Vagina (tissue), 2 donors: ENCODE measurements at regions not wholly inside any gene's neighbourhood (a gene's known extent, or its start where the extent isn't known, plus 50 kb on each side); places are given as distances from the start of the nearest gene placed in this dataset.

ENCODE experiments used
- POLR2A ChIP-seq, 2 donors: fragments of 450-650 bp; IDR thresholded peaks; one replicate each; pipeline ENCODE4 v1.6.1; 2017; ENCODE audit warnings: antibody characterized with exemption in 2 of 2, mild to moderate bottlenecking in 2 of 2, moderate library complexity in 2 of 2
- POLR2AphosphoS5 ChIP-seq, 2 donors: sonication (generic); formaldehyde crosslinking; IDR thresholded peaks; one replicate each; pipeline ENCODE4 v1.9.0; 2017; ENCODE audit warnings: antibody characterized with exemption in 2 of 2, mild to moderate bottlenecking in 2 of 2, low read depth in 1 of 2; ENCODE audit not compliant: insufficient read depth in 1 of 2
- TF ChIP-seq, protein P1 (sequence below), 3 experiments: fragments of 450-650 bp in 2 of 3; fragments of 200-600 bp in 1 of 3; sonication (generic) in 1 of 3; IDR thresholded peaks; one replicate each; pipeline ENCODE4 v1.5.1; 2017 to 2019; ENCODE audit warnings: antibody characterized with exemption in 3 of 3, mild to moderate bottlenecking in 2 of 3, moderate library complexity in 2 of 3

DNA sequence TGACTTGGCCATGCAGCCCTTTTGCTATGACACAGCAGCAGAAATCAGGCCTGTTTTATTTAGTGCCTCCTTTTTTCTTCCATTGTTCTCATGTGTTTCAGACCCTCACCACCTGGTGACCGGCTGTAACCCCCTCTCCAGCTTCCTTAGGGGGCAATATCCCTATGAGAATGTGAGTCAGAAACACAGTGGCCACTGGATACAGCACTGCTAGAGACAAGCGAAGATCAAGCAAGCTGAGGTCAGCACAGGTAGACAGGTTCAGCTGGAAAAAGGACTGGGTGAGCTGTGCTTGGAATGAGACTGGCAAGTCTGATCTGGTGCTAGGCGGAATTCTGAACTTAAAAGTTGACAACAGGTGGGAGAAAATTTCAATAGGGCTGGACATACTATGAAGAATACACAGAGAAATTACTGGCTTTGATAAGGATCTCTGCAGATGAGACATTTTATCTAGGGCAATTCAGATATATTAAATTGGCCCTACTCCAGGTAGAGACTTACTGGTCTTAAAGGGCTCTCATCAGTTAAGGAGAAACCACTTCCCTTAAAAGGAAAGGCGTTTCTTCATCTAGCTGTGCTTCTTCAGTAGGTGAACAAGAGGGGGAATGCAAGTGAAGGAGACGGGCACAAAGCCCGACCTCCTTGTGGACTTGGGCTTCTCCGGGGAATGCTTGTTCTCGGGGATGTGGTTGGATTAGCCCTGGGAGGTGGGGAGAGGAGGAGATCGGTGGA, 83.3 kb downstream of the ERCC5 start:
- TF ChIP-seq POLR2A (IDR thresholded peaks at IDR 0.05): no peak
- no peak for TF ChIP-seq POLR2AphosphoS5 (IDR thresholded peaks at IDR 0.05; ENCODE audit: insufficient read depth in 1 of 2, low read depth in 1 of 2)
- TF ChIP-seq, protein P1, sequence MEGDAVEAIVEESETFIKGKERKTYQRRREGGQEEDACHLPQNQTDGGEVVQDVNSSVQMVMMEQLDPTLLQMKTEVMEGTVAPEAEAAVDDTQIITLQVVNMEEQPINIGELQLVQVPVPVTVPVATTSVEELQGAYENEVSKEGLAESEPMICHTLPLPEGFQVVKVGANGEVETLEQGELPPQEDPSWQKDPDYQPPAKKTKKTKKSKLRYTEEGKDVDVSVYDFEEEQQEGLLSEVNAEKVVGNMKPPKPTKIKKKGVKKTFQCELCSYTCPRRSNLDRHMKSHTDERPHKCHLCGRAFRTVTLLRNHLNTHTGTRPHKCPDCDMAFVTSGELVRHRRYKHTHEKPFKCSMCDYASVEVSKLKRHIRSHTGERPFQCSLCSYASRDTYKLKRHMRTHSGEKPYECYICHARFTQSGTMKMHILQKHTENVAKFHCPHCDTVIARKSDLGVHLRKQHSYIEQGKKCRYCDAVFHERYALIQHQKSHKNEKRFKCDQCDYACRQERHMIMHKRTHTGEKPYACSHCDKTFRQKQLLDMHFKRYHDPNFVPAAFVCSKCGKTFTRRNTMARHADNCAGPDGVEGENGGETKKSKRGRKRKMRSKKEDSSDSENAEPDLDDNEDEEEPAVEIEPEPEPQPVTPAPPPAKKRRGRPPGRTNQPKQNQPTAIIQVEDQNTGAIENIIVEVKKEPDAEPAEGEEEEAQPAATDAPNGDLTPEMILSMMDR (IDR thresholded peaks at IDR 0.05): no peak
